IMR-90 (cell line): ENCODE measurements at regions not wholly inside any gene's neighbourhood (a gene's known extent, or its start where the extent isn't known, plus 50 kb on each side); places are given as distances from the start of the nearest gene placed in this dataset.

Experiments
- CEBPB ChIP-seq: IDR thresholded peaks from 2 replicates; pipeline ENCODE4 v1.6.1; 2012; ENCODE audit warnings: low read depth, low read length, improper control_type of control experiment
- MAZ ChIP-seq: IDR thresholded peaks from 2 replicates; pipeline ENCODE4 v1.6.1; 2012; ENCODE audit warnings: low read depth, mild to moderate bottlenecking, low read length, improper control_type of control experiment, moderate library complexity, borderline replicate concordance
- POLR2A ChIP-seq: IDR thresholded peaks from 2 replicates; pipeline ENCODE4 v1.6.1; 2012; ENCODE audit warnings: mild to moderate bottlenecking, low read depth, low read length
- RFX5 ChIP-seq: IDR thresholded peaks from 2 replicates; pipeline ENCODE4 v1.8.0; 2012; ENCODE audit warnings: low read depth, mild to moderate bottlenecking, low read length, moderate library complexity
- SMC3 ChIP-seq: fragments of 150-350 bp; IDR thresholded peaks from 2 replicates; pipeline ENCODE4 v1.6.1; 2016; ENCODE audit warnings: low read depth, mild to moderate bottlenecking, antibody characterized with exemption, low read length, moderate library complexity
- TF ChIP-seq, protein P1 (sequence below): conservative IDR thresholded peaks from 2 replicates; pipeline ENCODE4 v1.5.1; 2012; ENCODE audit warnings: mild to moderate bottlenecking, low read depth, low read length, improper control_type of control experiment
- TF ChIP-seq, protein P2 (sequence below): fragments of 150-350 bp; IDR thresholded peaks from 2 replicates; pipeline ENCODE4 v1.6.1; 2017; ENCODE audit warnings: mild to moderate bottlenecking, antibody characterized with exemption, low read length, low read depth

DNA sequence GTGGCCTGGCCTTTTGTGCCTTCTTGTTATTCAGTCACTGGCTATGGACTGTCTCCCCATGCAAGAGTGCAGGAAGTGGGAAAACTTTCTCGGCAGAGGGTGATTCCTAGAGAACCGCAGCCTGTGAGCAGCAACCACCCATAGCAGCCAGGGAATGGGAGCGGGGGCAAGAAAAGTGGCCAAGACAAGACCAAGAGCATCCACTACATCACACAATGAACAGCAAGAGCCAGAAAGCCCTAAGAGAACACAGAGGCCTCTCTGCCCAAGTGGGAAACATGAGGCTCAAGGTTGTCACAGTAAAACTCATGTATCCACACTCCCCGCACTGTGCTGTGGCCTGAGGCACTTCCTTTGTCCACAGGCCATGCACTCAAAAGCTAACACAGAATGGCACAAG lies 129.1 kb upstream of the FSTL4 start:
- TF ChIP-seq POLR2A (no peak), CEBPB (no peak), RFX5 (no peak), SMC3 (no peak), MAZ (no peak)
- TF ChIP-seq, protein P1, sequence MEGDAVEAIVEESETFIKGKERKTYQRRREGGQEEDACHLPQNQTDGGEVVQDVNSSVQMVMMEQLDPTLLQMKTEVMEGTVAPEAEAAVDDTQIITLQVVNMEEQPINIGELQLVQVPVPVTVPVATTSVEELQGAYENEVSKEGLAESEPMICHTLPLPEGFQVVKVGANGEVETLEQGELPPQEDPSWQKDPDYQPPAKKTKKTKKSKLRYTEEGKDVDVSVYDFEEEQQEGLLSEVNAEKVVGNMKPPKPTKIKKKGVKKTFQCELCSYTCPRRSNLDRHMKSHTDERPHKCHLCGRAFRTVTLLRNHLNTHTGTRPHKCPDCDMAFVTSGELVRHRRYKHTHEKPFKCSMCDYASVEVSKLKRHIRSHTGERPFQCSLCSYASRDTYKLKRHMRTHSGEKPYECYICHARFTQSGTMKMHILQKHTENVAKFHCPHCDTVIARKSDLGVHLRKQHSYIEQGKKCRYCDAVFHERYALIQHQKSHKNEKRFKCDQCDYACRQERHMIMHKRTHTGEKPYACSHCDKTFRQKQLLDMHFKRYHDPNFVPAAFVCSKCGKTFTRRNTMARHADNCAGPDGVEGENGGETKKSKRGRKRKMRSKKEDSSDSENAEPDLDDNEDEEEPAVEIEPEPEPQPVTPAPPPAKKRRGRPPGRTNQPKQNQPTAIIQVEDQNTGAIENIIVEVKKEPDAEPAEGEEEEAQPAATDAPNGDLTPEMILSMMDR = no peak
- TF ChIP-seq, protein P2, sequence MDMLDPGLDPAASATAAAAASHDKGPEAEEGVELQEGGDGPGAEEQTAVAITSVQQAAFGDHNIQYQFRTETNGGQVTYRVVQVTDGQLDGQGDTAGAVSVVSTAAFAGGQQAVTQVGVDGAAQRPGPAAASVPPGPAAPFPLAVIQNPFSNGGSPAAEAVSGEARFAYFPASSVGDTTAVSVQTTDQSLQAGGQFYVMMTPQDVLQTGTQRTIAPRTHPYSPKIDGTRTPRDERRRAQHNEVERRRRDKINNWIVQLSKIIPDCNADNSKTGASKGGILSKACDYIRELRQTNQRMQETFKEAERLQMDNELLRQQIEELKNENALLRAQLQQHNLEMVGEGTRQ = no peak
